H4 (cell line): ENCODE measurements at regions not wholly inside any gene's neighbourhood (a gene's known extent, or its start where the extent isn't known, plus 50 kb on each side); places are given as distances from the start of the nearest gene placed in this dataset.
A peak's percentile ranks its signal among the peaks of the same experiment; 100 is the strongest.

Experiments
- DNase-seq: peaks from one replicate; pipeline ENCODE4 v3.0.0-alpha.2; 2015; ENCODE audit warnings: low spot score

DNA sequence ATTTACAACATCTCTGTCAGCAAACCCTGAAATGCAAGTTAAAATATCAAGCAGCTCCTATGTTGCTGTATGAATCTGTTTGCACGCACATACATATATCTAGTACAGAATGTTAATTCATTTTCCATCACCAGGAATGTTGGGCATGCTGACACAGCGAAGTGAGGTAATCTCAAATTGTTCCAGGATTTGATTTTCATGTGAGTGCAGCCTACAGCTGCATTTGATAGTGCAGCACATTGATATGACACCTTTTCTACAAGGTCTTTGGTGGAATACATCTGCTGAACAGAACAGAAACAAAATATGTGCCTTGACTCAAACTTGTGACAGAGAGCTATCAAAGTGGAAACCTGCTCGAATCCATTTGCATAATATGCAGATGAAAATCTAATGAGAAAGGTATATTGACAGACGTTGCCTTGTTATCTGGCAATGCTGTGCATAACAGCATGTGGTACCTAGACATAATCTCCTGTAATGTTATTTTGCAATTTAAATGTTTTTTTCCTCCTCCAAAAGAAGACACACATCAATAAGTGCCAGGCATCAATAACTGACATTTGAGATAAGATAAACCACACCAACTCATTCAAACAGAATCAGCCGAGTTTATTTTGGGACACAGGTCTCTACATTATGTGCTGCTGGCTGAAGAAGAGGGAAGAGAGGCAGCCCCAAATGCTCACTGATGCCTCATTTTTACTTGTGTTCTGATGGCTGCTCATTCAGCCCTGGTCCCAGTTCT, 512.2 kb downstream of the ZNF608 start:
- DNase-seq, result no peak

DNA sequence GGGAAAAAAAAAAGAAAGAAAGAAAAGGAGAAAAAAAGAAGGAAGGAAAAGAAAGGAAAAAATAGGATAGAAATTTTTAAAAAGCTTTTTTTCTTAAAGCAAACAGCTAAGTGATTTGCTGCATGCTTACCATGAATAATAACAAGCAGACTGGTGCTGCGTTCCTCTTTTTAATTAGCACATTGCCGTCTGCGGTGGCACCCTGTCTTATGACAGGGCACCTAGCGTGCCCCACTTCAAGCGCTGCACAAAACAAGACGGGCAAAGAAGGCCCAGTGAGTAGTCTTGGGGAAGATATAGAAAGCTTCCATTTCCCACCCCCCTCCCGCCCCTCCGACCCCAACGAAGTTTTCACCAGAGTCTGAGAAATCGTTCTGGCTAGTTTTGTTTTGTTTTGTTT, 513.9 kb downstream of the ZNF608 start:
- no peak for DNase-seq

DNA sequence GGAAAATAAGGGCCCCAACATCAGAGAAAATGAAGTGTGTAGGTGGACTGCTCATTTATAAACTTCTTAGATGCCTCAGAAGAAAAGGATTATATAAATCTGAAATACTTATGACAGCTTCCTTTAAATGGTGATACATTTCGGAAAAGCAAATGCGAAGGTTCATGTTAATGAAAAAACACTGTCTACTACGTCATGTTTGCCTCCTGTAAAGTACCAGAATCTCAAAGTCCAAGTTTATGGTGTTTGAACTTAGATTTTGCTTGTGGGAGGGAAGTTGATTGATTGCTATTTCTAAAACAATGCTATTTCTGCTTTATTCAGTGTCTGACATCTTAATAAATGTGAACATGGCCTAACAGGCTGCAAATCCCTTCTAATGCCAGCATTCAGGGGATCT, 514.6 kb downstream of the ZNF608 start:
- DNase-seq, result no peak

DNA sequence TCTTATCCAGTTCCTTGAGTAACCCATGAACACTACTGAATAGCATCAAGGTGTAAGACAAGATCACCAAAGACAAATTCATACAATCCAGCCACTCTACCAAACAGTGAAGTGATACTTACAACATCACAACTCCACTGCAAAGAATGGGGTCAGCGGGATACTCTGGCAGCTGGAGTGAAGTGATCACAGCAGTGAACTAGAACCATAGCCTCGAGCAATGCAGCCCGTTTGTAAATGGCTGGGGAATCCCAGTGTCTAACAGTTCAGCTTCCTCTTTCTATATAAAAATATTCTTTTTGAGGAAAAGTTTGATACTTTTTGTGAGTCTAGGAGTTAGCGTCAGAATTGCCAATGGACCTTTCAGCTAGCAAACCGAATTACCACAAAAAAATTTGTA, 515.2 kb downstream of the ZNF608 start:
- DNase-seq, result no peak

DNA sequence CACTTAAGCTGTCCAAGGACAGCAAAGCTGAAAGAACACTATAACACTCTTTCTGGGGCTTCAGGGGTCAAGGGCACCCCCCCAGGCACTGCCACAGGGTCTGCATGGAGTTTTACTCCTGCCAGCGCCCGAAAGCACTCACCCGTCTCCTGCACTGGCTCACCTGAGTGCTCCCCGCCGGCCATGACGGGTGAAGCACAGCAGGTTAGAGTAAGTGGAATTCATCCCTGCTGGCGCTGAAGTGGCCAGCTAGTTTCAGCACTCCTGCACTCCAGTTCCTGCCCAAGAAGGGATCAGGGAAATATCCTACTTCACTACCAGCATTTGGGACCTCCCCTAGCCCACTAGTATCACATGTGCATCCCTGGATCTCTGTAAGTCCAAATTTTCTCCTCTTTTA, 516.0 kb downstream of the ZNF608 start:
- DNase-seq, result no peak

DNA sequence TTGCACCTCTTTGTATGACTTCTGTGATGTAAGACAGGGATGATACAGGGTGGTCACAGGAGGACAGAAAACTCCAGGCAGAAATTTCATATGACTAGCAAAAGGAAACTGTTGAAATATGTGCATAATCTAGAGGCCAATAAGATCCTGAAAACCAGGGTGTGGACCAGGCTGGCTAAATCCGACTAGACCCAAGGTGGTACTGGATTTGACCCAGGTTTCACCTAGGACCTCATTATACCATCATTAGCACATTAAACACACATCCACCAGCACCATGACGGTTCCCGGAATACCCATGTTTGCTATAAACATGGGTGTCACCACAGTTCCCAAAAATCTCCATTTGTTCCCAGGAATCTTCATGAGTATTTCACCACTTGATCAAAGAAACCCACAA, 517.1 kb downstream of the ZNF608 start:
- DNase-seq, result no peak

DNA sequence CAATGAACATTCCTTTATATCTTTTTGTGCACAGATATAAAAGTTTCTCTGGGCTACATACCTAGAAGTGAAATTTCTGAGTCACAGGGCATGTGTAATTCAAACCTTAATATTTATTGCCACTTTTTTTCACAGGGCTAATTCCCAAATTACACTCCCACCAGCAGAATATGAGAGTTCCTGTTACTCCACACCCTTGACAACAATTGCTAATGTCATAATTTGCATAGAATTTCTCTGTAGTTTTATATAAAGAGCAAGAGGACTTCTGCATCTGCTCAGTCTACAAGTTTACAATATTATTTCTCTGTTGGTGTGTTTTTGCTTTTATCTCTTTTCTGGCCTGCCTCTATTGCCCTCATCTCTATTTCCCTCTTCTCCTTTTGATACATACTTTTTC, 518.5 kb downstream of the ZNF608 start:
- DNase-seq, result no peak

DNA sequence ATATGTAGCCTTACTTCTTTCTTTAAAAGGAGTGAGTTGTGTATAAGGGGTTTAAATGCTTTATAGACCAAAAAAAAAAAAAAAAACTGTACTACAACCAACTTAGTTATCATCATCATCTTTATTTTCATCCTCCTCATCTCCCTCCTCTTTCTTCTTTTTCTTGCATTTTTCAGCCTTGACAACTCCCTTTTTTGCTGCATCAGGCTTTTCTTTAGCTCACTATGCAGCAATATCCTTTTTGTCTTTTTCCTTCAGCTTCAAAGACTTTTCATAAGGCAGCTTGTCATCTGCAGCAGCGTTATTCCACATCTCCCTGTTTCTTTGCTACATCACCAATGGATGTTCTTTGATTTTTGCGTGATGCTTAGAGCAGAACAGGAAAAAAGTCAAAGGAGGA, 526.0 kb downstream of the ZNF608 start:
- DNase-seq, result no peak

DNA sequence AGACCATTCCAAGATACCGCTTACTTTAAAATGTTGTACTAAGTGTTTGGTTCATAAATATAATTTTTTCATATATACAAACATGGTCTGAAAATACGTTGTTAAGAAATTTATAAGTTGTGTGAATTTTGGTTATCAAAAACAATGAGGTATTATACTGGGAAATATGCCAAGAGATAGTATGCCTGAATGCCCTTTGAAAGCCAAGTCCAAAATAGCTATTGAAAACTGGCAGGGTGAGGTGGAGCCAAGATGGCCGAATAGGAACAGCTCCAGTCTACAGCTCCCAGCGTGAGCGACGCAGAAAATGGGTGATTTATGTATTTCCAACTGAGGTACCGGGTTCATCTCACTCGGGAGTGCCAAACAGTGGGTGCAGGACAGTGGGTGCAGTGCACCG, 533.5 kb downstream of the ZNF608 start:
- no peak for DNase-seq

DNA sequence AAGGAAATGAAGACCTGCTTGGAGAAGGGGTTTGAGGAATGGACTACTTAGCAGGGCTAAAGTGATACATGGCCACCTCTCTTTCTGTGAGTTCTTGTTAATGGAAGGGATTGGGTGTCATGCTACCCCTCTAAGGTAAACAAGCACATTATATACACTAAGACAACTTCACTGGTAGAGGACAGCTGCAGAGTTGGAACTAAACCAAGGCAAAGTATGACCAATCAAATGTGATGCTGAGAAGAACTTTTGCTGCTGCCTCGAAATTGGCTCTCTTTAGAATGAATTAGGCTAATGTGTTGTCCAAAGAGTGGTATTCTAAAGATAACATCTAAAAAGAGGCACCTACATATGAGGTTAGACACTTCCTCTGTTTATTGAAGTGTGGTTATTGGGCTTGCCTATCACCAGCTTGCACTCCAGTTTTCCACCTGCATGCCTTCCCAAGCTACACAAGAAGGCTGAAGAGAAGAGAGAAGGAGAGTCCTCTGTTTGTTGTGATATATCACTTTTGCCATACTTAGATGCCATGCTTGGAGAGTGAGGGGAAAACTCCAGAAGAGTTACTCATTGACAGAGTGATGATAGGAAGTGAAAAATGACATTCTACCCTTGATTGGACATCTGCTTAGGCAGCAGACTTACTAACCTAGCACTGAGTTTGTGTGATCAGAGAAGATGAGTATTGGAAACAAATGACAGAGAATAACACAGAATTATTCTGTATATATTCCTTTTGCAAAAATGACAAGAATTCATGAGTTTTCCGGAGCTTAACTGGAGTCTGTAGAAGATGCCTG, 536.1 kb downstream of the ZNF608 start:
- peak; percentile 19 for DNase-seq

DNA sequence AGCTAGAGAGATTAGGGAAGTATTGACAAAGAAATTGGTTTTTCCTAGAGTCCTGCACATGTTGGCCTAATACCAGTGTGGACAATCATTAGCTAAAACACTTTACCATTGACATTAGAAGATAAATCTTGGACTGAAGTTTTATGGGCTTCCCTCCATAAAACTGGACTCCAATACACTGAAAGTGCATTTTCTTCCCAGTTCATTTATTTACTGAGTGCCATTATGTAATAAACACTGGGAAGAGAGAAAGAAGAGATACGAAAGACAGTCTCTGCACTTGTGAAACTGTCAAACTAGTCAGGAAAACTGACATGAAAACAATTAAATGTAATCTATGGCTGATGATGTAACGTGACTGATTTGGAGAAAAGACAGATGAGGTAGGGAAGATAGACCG, 539.3 kb downstream of the ZNF608 start:
- no peak for DNase-seq

DNA sequence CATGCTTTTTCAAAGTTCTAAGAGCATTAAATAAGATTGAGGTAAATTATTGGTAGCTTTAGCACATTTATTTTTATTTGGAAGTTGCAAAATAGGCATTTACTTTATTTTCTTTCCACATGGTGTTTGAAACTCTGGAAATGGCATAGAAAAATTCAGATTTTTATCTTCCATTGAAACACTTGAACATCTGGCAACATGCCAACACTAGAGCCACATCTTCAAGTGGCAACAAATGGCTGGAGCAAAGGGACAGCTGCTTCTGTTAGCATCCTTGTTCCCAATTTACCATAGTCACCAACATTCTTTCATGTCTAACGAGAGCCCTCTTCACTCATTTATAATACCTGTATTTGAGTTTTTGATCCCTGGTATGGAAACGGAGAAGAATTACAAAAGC, 539.9 kb downstream of the ZNF608 start:
- no peak for DNase-seq

DNA sequence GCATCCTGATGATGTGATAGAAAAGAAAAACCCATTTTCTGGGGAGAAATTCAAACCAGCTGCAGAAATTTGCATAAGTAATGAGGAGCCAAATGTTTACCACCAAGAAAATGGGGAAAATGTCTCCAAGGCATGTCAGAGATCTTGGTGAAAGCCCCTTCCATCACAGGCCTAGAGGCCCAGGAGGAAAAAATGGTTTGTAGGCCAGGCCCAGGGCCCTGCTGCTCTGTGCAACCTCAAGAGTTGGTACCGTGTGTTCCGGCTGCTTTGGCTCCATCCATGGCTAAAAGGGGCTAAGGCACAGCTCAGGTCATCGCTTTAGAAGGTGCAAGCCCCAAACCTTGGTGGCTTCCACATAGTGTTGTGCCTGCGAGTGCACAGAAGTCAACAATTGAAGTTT, 543.1 kb downstream of the ZNF608 start:
- no peak for DNase-seq

DNA sequence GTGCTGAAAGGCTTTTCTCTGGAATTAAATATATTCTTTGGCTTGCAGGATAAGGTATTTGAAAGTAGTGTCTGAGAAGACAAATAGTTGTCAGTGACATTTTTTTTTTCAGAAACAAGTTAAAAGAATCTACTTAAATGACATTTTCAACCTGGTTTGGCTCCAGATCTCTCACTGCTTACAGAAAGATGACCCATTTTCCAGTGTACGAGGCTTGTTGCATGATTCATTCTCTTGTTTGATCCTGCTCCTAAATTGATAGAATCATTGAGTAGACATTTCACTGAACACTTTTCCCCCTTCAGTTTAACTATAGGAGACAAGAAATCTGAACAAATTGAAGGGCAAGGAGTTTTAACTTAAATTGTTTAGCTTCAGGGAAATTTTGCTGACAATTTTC, 546.1 kb downstream of the ZNF608 start:
- DNase-seq, result no peak

DNA sequence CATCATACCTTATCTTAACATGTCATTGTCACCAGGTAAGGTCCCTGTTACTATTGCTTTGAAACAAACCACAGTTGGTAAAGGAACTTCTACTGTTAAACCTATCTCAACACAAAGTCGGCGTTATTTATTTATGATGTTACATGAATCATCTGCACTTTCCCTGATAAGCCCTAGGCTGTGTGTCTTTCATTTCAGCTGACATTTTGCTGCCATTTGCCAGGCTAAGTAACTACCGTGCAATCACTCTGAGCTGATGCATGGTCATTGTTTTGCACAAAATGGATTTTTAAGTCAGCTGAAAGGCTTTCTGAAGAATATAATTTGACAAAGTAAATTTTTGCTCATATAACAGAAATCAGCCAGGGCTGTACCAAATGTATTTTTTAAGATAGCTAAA, 546.5 kb downstream of the ZNF608 start:
- DNase-seq, result no peak

DNA sequence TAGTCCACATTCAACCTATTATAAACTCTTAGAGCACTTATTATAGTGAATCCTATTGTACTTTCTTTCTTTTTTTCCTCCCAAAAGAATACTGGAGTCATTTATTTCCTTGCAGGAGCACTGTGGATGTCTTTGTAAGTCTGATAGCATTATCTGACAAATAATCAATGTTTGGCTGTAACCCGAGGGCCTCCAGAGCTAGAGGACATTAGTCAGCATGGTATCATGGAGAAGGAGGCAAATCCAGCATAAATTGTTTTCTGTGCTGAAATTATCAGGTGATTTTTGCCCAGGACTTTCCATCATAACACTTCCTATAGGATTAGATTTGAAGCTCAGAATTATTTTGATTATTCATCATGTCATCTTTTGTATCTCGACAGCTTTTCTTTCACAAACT, 551.0 kb downstream of the ZNF608 start:
- no peak for DNase-seq

DNA sequence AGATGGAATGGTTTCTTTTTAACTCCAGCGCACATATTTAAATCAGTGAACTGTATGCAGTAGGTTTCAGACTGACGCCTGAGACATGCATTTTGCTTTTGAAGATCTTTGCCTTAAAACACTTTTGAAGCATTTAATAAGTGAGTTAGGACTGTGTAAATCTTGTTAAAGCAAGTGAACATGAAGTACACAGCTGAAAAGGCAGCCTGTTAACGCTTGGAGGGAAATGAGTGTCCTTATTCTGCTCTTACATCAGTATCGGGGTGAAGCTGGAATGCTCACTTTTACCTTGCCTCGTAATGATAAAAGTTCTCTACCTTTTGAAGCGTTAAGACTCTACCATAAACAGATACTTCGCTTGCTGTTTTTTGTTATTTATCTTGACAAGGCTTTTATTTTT, 552.2 kb downstream of the ZNF608 start:
- no peak for DNase-seq

DNA sequence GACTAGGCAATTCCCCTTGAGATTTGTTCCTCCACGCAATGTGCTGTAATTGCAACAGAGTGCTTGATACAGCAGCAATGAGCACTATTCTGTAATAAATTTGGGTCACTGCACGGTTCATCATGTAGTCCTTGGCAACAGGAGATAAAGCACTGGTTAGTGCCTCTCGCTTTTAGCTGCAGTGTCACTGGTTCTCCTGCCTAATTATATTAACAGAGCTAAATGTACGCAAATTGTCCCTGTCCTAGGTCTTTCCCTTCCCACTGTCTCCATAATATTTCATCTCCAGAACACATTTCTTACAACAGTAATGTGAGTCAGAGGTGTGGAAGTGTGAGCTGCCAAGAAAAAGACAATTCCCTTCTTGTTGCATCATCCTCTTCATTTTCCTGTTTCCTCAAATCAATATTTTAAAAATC, 553.1 kb downstream of the ZNF608 start:
- no peak for DNase-seq

DNA sequence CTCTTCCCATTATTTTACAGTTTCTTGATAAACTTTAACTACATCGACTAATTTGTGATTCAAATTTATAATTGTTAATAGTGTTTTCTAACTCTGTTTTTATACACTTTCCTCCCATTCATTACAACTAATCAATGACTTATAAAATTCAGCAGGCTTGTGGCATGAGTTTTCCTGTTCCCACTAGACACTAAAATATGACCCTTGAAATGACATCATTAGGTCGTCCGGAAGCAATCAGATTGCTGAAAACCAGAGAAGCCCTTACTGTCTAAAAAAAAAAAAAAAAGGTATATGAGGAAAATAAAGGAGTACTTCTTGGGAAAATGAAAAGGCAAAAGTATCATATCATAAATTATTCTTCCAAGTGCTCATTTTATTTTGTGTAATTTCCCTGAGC, 553.7 kb downstream of the ZNF608 start:
- no peak for DNase-seq

DNA sequence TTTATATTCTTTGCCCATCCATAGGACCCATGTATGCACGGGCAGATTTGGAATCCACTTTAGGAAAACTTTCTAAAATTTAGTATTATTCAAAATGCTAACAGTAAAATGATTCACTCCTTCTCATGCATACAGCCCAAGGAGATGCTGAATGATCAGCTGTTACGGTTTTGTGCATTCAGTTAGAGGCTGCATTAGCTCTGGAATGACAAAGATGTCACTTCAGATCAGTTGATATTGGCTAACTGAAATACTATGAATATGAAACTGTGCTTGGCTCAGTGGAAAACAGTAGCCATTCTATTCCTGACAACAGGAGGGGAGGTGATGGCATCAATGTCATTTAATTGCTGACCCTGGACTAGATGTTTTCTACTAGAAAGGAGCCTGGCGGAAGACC, 560.7 kb downstream of the ZNF608 start:
- DNase-seq, result no peak

DNA sequence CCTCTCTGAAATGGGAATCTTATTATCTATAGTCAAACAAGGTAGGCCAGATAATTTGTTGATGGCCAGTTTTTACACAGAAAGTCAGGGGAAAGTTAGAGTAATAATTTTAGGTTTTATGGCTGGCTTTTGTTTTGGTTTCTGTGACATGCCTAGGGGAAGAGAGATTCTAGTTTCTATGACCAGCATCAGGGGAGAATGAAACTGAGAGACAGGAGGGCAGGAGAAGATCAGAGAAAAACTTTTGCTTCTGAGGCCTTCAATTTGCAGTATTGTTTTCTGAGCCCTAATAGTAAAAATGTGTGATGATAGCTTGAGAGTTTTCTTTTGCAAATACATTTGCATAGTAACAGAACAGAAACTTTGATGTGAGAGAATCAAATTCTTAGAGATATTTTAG, 564.3 kb downstream of the ZNF608 start:
- DNase-seq, result no peak

DNA sequence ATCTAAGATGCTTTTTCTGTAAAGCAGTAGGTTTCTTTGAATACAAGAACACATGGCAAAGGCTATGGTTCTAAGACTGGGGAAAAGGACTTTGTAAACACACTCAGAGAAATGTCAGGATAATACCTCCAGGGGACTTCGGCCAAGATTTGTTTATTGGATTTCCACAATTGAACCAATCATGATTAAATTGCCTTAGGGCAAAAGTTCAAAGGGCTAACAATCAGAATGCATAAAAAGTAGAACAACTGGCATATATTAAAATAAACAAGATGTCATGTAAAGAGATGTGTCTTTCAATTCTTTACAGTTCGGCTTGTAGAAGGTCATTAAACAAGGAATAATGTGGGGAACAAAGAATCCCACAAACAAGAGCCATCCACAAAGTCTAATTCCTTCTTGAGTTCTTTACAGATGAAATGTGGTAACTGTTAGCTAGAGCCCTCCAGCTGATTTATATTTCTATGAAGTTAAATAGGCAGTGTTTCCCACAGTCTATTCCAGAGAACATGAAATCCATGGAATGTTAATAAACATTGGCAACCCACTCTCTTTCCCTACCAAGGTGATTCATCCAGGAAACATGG, 565.5 kb downstream of the ZNF608 start:
- peak; percentile 94 for DNase-seq

DNA sequence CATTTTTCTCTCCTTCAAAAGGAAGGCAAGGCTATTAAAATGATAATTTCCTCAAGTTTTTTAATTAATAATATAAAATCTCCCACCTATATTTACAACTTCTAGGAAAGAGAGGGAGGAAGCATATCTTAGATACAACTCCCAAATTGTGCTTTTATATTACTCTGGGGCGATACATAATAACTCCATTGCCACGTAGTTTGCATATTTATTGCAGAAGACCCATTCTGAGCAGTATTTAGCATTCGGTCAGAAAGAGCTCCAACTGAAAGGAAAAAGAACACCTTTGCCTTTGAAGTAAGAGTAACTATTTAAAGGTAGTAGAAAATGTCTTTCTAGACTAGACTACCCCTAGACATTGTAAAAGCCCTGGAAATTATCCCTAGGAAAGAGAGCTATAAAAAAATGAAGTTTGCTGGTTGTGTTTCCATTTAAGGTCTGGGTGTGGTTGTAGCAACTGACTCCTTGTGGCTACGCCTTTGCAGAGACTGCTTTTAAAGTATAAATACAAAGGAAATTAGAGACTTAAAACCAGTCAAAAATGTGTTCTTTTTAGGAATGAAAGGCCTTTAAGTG, 566.1 kb downstream of the ZNF608 start:
- DNase-seq, result no peak
